Gastrocnemius medialis (tissue), 4 donors: ENCODE measurements at regions not wholly inside any gene's neighbourhood (a gene's known extent, or its start where the extent isn't known, plus 50 kb on each side); places are given as distances from the start of the nearest gene placed in this dataset.

Source experiments
- ATAC-seq, 2 donors: fragments of 150-250 bp; one replicate each; pipeline ENCODE4 v1.9.1; 2016
- DNase-seq, 2 donors: peaks; one replicate each; pipeline ENCODE4 v3.0.0-alpha.2; 2019
- H3K27ac ChIP-seq, 4 donors: fragments of 200-600 bp; sonication (generic); 1 replicate in 1 of 4; 2 replicates in 3 of 4; pipeline ENCODE4 v1.5.1; 2016 to 2018; ENCODE audit warnings: mild to moderate bottlenecking in 2 of 4, moderate library complexity in 1 of 4
- H3K27me3 ChIP-seq, 3 donors: fragments of 200-600 bp; sonication (generic) in 2 of 3; 1 replicate in 1 of 3; 2 replicates in 2 of 3; pipeline versions ENCODE4 v1.5.1 to v1.6.0; 2016 to 2019; ENCODE audit warnings: mild to moderate bottlenecking in 1 of 3, moderate library complexity in 1 of 3
- H3K36me3 ChIP-seq, 2 donors: fragments of 200-600 bp; sonication (generic) in 1 of 2; one replicate each; pipeline ENCODE4 v1.5.1; 2017 to 2018
- H3K4me1 ChIP-seq, 2 donors: fragments of 200-600 bp; sonication (generic) in 1 of 2; one replicate each; pipeline ENCODE4 v1.5.1; 2016 to 2017; ENCODE audit warnings: mild to moderate bottlenecking in 2 of 2
- H3K4me3 ChIP-seq, 4 donors: fragments of 200-600 bp; sonication (generic) in 3 of 4; 1 replicate in 1 of 4; 2 replicates in 3 of 4; pipeline ENCODE4 v1.5.1; 2016 to 2019; ENCODE audit warnings: mild to moderate bottlenecking in 2 of 4
- H3K9me3 ChIP-seq, 3 donors: fragments of 200-600 bp; sonication (generic) in 2 of 3; 1 replicate in 1 of 3; 2 replicates in 2 of 3; pipeline ENCODE4 v1.5.1; 2016 to 2019
- CTCF ChIP-seq, 5 experiments: fragments of 450-650 bp in 3 of 5; fragments of 200-600 bp in 2 of 5; sonication (generic) in 2 of 5; IDR thresholded peaks in 4 of 5; conservative IDR thresholded peaks in 1 of 5; 1 replicate in 4 of 5; 2 replicates in 1 of 5; pipeline ENCODE4 v1.5.1; 2016 to 2019; ENCODE audit warnings: antibody characterized with exemption in 5 of 5, mild to moderate bottlenecking in 3 of 5, moderate library complexity in 3 of 5
- POLR2A ChIP-seq, 2 donors: fragments of 450-650 bp; IDR thresholded peaks; one replicate each; pipeline ENCODE4 v1.6.1; 2017; ENCODE audit warnings: antibody characterized with exemption in 2 of 2, mild to moderate bottlenecking in 2 of 2, moderate library complexity in 2 of 2
- in situ Hi-C, 4 donors: fragments of 200-750 bp; cut with MboI; loops; one replicate each; pipeline versions ENCODE4 v1.15.0 to v1.8.0; 2017; ENCODE audit warnings: low sequenced_read_pairs in 4 of 4
- intact Hi-C: fragments of 100-400 bp; cut with DNase I; formaldehyde crosslinking; loops from one replicate; pipeline ENCODE4 v1.15.1; 2023; ENCODE audit warnings: low total_unique reads

- Histone ChIP-seq H3K9me3 (peaks cover 0 to 8% (median 0%) of the 10 kb centered on the region in 3 donors), H3K36me3 (no peaks in the 10 kb centered on the region), H3K4me1 (no peaks in the 10 kb centered on the region), H3K27ac (no peak overlapping the region), H3K4me3 (no peak overlapping the region), H3K27me3 (no peaks in the 10 kb centered on the region)
- no peak for TF ChIP-seq POLR2A (IDR thresholded peaks at IDR 0.05)
- TF ChIP-seq CTCF (IDR thresholded peaks at IDR 0.05 in 4 of 5, conservative IDR thresholded peaks at IDR 0.05 in 1 of 5): no peak
- intact Hi-C loops: no loop called here
- ATAC-seq (no peak), DNase-seq (no peak)
- in situ Hi-C loops: no loop called here
These were observed 338.3 kb upstream of the IGFBP7 start for GRCh38 chr4:57448452-57448851.

GRCh38 chr4:57446266-57446665 lies 336.1 kb upstream of the IGFBP7 start:
- in situ Hi-C loops (no loop called here), intact Hi-C loops (no loop called here)
- no peak for ATAC-seq
- no peak for DNase-seq
- Histone ChIP-seq H3K27me3 (no peaks in the 10 kb centered on the region), H3K27ac (no peak overlapping the region), H3K9me3 (no peaks in the 10 kb centered on the region), H3K36me3 (no peaks in the 10 kb centered on the region), H3K4me1 (no peaks in the 10 kb centered on the region), H3K4me3 (no peak overlapping the region)
- TF ChIP-seq CTCF (IDR thresholded peaks at IDR 0.05 in 4 of 5, conservative IDR thresholded peaks at IDR 0.05 in 1 of 5) (no peak), POLR2A (IDR thresholded peaks at IDR 0.05) (no peak)

GRCh38 chr4:57445686-57446085 lies 335.5 kb upstream of the IGFBP7 start:
- no peak for DNase-seq
- no peak for TF ChIP-seq CTCF (IDR thresholded peaks at IDR 0.05 in 4 of 5, conservative IDR thresholded peaks at IDR 0.05 in 1 of 5)
- no peak for TF ChIP-seq POLR2A (IDR thresholded peaks at IDR 0.05)
- Histone ChIP-seq H3K27me3 (no peaks in the 10 kb centered on the region), H3K4me1 (no peaks in the 10 kb centered on the region), H3K9me3 (no peaks in the 10 kb centered on the region), H3K4me3 (no peak overlapping the region), H3K27ac (no peak overlapping the region), H3K36me3 (no peaks in the 10 kb centered on the region)
- intact Hi-C loops: no loop called here
- in situ Hi-C loops: no loop called here
- ATAC-seq: no peak

GRCh38 chr4:57444671-57445070 lies 334.5 kb upstream of the IGFBP7 start:
- intact Hi-C loops: no loop called here
- TF ChIP-seq POLR2A (IDR thresholded peaks at IDR 0.05) (no peak), CTCF (IDR thresholded peaks at IDR 0.05 in 4 of 5, conservative IDR thresholded peaks at IDR 0.05 in 1 of 5) (no peak)
- DNase-seq: no peak
- Histone ChIP-seq H3K4me1 (no peaks in the 10 kb centered on the region), H3K27ac (no peak overlapping the region), H3K36me3 (no peaks in the 10 kb centered on the region), H3K9me3 (no peaks in the 10 kb centered on the region), H3K4me3 (no peak overlapping the region), H3K27me3 (no peaks in the 10 kb centered on the region)
- no peak for ATAC-seq
- in situ Hi-C loops: no loop called here

GRCh38 chr4:57443787-57444186 lies 333.6 kb upstream of the IGFBP7 start:
- ATAC-seq: no peak
- no peaks in the 10 kb centered on the region for H3K9me3 ChIP-seq
- H3K27me3 ChIP-seq: no peaks in the 10 kb centered on the region
- intact Hi-C loops: no loop called here
- in situ Hi-C loops: no loop called here
- H3K27ac ChIP-seq: no peak overlapping the region
- no peaks in the 10 kb centered on the region for H3K4me1 ChIP-seq
- no peaks in the 10 kb centered on the region for H3K36me3 ChIP-seq
- TF ChIP-seq CTCF (IDR thresholded peaks at IDR 0.05 in 4 of 5, conservative IDR thresholded peaks at IDR 0.05 in 1 of 5) (no peak), POLR2A (IDR thresholded peaks at IDR 0.05) (no peak)
- DNase-seq: no peak
- no peak overlapping the region for H3K4me3 ChIP-seq
